Caco-2 (cell line): ENCODE measurements at regions not wholly inside any gene's neighbourhood (a gene's known extent, or its start where the extent isn't known, plus 50 kb on each side); places are given as distances from the start of the nearest gene placed in this dataset.

Experiments
- BruUV-seq: library from RNA; stranded (reverse); fragments of 400-500 nt; replicated peaks from 2 replicates; lab custom pipeline; 2021; lab: Mats Ljungman, UMichigan
- CTCF ChIA-PET: fragments of 300-600 bp; sonication (Branson Sonifier 250); formaldehyde crosslinking; loops from one replicate; lab custom pipeline; 2022; ENCODE audit warnings: antibody characterized with exemption; lab: Charles Lee
- POLR2A ChIA-PET: fragments of 300-600 bp; sonication (Branson Sonifier 250); formaldehyde crosslinking; loops from one replicate; lab custom pipeline; 2022; ENCODE audit warnings: antibody characterized with exemption; lab: Charles Lee
- DNase-seq, 2 experiments: peaks; one replicate each; pipeline versions ENCODE4 v3.0.0 to v3.0.0-alpha.2; 2020 to 2022
- H3K27me3 ChIP-seq: replicated peaks from 2 replicates; pipeline ENCODE4 v1.6.0; 2011; ENCODE audit warnings: low read length; ENCODE audit not compliant: control insufficient read depth, insufficient read depth
- H3K36me3 ChIP-seq: 2 replicates; pipeline ENCODE4 v1.5.1; 2011; ENCODE audit warnings: low read length; ENCODE audit not compliant: control insufficient read depth, insufficient read depth
- H3K4me1 ChIP-seq: fragments of 250-450 bp; sonication (Bioruptor Pico); 2 replicates; pipeline ENCODE4 v1.5.1; 2020; ENCODE audit warnings: mild to moderate bottlenecking
- H3K4me3 ChIP-seq: 2 replicates; pipeline ENCODE4 v1.5.1; 2011; ENCODE audit warnings: low read depth, mild to moderate bottlenecking, control low read depth, low read length
- H3K9me3 ChIP-seq: fragments of 250-450 bp; sonication (Bioruptor Pico); 2 replicates; pipeline ENCODE4 v1.5.1; 2020; ENCODE audit warnings: mild to moderate bottlenecking, moderate library complexity
- H3K27ac Mint-ChIP-seq: one replicate; pipeline ENCODE4 v1.8.0; 2022; ENCODE audit warnings: mixed read lengths; ENCODE audit not compliant: unreplicated experiment
- H3K27me3 Mint-ChIP-seq: one replicate; pipeline ENCODE4 v1.8.0; 2022; ENCODE audit warnings: mixed read lengths; ENCODE audit not compliant: insufficient read depth, unreplicated experiment
- H3K36me3 Mint-ChIP-seq: one replicate; pipeline ENCODE4 v1.8.0; 2022; ENCODE audit warnings: mild to moderate bottlenecking, mixed read lengths; ENCODE audit not compliant: insufficient read depth, unreplicated experiment
- H3K4me1 Mint-ChIP-seq: one replicate; pipeline ENCODE4 v1.8.0; 2022; ENCODE audit warnings: low read depth, mixed read lengths; ENCODE audit not compliant: unreplicated experiment
- H3K4me3 Mint-ChIP-seq: one replicate; pipeline ENCODE4 v1.8.0; 2022; ENCODE audit warnings: mild to moderate bottlenecking, moderate library complexity, mixed read lengths; ENCODE audit not compliant: unreplicated experiment
- H3K9me3 Mint-ChIP-seq: one replicate; pipeline ENCODE4 v1.8.0; 2022; ENCODE audit warnings: mixed read lengths; ENCODE audit not compliant: unreplicated experiment
- intact Hi-C: fragments of 100-400 bp; cut with micrococcal nuclease; formaldehyde crosslinking; loops from one replicate; pipeline ENCODE4 v1.10.0; 2022; ENCODE audit not compliant: unreplicated experiment
- TF ChIP-seq, protein P1 (sequence below), 2 experiments: fragments of 200-600 bp in 1 of 2; IDR thresholded peaks; 1 replicate in 1 of 2; 2 replicates in 1 of 2; pipeline versions ENCODE4 v1.5.1 to v1.8.0; 2011 to 2022; ENCODE audit warnings: antibody characterized with exemption in 1 of 2, control low read depth in 1 of 2, inconsistent platforms in 1 of 2, low read depth in 1 of 2, low read length in 1 of 2, mild to moderate bottlenecking in 1 of 2, moderate library complexity in 1 of 2; ENCODE audit not compliant: insufficient read depth in 1 of 2, severe bottlenecking in 1 of 2, unreplicated experiment in 1 of 2

DNA sequence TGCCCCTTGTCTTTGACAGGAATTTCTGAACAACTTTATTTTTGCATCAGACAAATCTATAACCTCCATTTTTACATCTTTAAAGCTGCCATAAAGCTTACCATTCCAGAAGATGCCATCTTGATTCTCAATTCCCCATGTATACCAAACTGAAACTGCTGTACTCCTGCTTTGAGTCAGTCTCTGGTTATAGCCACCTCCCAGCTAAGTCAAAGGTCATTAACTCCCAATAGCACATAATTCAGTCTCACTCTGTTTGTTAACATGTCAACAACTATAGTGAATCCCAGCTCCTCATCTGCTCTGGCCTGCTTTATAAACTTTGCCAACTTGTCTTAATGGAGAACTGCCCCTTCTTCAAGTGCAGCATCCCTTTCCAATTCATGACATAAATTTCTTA lies 343.6 kb downstream of the FRK start:
- TF ChIP-seq, protein P1, sequence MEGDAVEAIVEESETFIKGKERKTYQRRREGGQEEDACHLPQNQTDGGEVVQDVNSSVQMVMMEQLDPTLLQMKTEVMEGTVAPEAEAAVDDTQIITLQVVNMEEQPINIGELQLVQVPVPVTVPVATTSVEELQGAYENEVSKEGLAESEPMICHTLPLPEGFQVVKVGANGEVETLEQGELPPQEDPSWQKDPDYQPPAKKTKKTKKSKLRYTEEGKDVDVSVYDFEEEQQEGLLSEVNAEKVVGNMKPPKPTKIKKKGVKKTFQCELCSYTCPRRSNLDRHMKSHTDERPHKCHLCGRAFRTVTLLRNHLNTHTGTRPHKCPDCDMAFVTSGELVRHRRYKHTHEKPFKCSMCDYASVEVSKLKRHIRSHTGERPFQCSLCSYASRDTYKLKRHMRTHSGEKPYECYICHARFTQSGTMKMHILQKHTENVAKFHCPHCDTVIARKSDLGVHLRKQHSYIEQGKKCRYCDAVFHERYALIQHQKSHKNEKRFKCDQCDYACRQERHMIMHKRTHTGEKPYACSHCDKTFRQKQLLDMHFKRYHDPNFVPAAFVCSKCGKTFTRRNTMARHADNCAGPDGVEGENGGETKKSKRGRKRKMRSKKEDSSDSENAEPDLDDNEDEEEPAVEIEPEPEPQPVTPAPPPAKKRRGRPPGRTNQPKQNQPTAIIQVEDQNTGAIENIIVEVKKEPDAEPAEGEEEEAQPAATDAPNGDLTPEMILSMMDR (IDR thresholded peaks at IDR 0.05; ENCODE audit: insufficient read depth in 1 of 2, low read depth in 1 of 2, low read length in 1 of 2, severe bottlenecking in 1 of 2, unreplicated experiment in 1 of 2), result no peak
- no peaks in the 10 kb centered on the region for H3K36me3 Mint-ChIP-seq
- ChIA-PET POLR2A (no interaction called here), CTCF (no interaction called here)
- H3K27me3 Mint-ChIP-seq, result peaks cover 6% of the 10 kb centered on the region
- no peaks in the 10 kb centered on the region for H3K4me1 ChIP-seq
- no peak overlapping the region for H3K4me3 ChIP-seq
- no peaks in the 10 kb centered on the region for H3K4me1 Mint-ChIP-seq
- H3K27me3 ChIP-seq, result no peaks in the 10 kb centered on the region
- H3K27ac Mint-ChIP-seq, result no peak overlapping the region
- no peak overlapping the region for H3K4me3 Mint-ChIP-seq
- intact Hi-C loops, result no loop called here
- BruUV-seq, result no TSS peak
- DNase-seq, result no peak
- H3K36me3 ChIP-seq, result no peaks in the 10 kb centered on the region
- no peaks in the 10 kb centered on the region for H3K9me3 ChIP-seq
- no peaks in the 10 kb centered on the region for H3K9me3 Mint-ChIP-seq

DNA sequence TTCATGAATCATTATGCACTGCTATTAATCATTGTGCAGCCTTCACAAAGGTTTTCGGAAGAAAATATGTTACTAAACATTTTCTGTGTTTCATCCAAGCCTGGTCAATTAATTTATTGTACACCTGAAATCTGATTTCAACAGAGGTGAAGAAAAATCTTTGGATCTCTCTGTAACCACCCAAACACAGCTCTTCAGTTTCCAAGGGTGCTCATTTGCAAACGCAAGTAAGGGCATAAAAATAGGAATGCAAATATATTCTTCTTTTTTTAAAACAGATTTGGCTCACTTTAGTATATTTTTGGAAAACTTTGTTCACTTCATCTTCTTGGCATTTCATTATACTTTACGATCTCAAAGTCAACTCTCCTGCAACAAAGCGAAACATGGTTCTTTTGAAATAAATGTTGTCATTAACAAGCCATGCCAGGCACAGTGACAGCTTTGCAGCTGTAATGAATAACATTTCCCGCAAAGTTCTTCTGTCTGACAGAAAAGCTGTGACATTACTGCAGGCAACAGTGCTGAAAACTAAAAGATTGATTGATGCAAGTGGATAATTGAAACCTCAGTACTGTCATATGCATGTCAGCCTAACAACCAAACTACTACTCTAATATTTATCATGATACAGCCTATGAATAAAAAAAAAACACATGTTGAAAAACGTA lies 348.3 kb downstream of the FRK start:
- Histone ChIP-seq H3K27me3 (no peaks in the 10 kb centered on the region), H3K36me3 (no peaks in the 10 kb centered on the region), H3K4me3 (no peak overlapping the region), H3K4me1 (no peaks in the 10 kb centered on the region), H3K9me3 (no peaks in the 10 kb centered on the region)
- CTCF ChIA-PET, result no interaction called here
- DNase-seq, result no peak
- no TSS peak for BruUV-seq
- intact Hi-C loops, result no loop called here
- TF ChIP-seq, protein P1 (IDR thresholded peaks at IDR 0.05; ENCODE audit: insufficient read depth in 1 of 2, low read depth in 1 of 2, low read length in 1 of 2, severe bottlenecking in 1 of 2, unreplicated experiment in 1 of 2), result no peak
- Mint-ChIP-seq H3K9me3 (no peaks in the 10 kb centered on the region), H3K27ac (no peak overlapping the region), H3K4me1 (no peaks in the 10 kb centered on the region), H3K4me3 (no peak overlapping the region), H3K36me3 (no peaks in the 10 kb centered on the region), H3K27me3 (peaks cover 10% of the 10 kb centered on the region)
- POLR2A ChIA-PET, result no interaction called here

DNA sequence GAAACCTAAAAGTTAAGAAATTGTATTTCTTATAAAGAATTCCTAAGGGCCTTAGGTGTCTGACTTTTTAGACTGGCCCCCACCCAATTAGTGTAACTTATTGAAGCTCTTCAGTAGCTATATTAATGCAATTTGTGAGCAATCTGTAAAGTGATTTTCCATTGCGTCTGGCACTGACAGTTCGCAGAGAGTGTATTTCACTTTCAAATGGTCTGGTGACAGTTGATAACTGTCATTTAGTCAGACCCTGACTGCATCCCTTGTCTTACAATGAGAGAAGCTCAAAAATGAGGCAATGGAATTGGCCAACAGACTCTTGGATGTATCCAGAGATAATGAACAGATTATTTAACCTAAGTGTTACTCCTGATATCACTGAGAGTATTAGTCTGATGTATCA lies 351.8 kb downstream of the FRK start:
- no peak overlapping the region for H3K4me3 Mint-ChIP-seq
- intact Hi-C loops, result no loop called here
- Histone ChIP-seq H3K36me3 (no peaks in the 10 kb centered on the region), H3K27me3 (no peaks in the 10 kb centered on the region), H3K9me3 (no peaks in the 10 kb centered on the region), H3K4me1 (no peaks in the 10 kb centered on the region), H3K4me3 (no peak overlapping the region)
- BruUV-seq, result no TSS peak
- DNase-seq, result no peak
- H3K36me3 Mint-ChIP-seq, result no peaks in the 10 kb centered on the region
- H3K4me1 Mint-ChIP-seq, result no peaks in the 10 kb centered on the region
- no peak overlapping the region for H3K27ac Mint-ChIP-seq
- ChIA-PET POLR2A (no interaction called here), CTCF (no interaction called here)
- TF ChIP-seq, protein P1 (IDR thresholded peaks at IDR 0.05; ENCODE audit: insufficient read depth in 1 of 2, low read depth in 1 of 2, low read length in 1 of 2, severe bottlenecking in 1 of 2, unreplicated experiment in 1 of 2), result no peak
- H3K9me3 Mint-ChIP-seq, result no peaks in the 10 kb centered on the region
- H3K27me3 Mint-ChIP-seq, result peaks cover 4% of the 10 kb centered on the region
